Activated CD4-positive, alpha-beta T cell treated with anti-CD3 and anti-CD28 coated beads, Interleukin-2, amount 10 ng/mL, durations not matched to agents 7 days and 5 days (primary cell): ENCODE measurements at regions not wholly inside any gene's neighbourhood (a gene's known extent, or its start where the extent isn't known, plus 50 kb on each side); places are given as distances from the start of the nearest gene placed in this dataset.

Experiments used
- CTCF ChIA-PET: fragments of 350-600 bp; sonication (Branson Sonifier 250); formaldehyde crosslinking; loops from one replicate; lab custom pipeline; 2021; ENCODE audit warnings: antibody characterized with exemption; lab: Charles Lee
- POLR2A ChIA-PET: fragments of 350-600 bp; sonication (Branson Sonifier 250); formaldehyde crosslinking; loops from one replicate; lab custom pipeline; 2021; ENCODE audit warnings: antibody characterized with exemption; lab: Charles Lee
- DNase-seq: peaks from one replicate; pipeline ENCODE4 v3.0.0-alpha.2; 2020
- H3K27ac Mint-ChIP-seq: one replicate; pipeline ENCODE4 v1.8.0; 2021; ENCODE audit warnings: mild to moderate bottlenecking, moderate library complexity, mixed read lengths
- H3K27me3 Mint-ChIP-seq: one replicate; pipeline ENCODE4 v1.8.0; 2021; ENCODE audit warnings: mixed read lengths
- H3K36me3 Mint-ChIP-seq: one replicate; pipeline ENCODE4 v1.8.0; 2021; ENCODE audit warnings: low read depth, mixed read lengths
- H3K4me1 Mint-ChIP-seq: one replicate; pipeline ENCODE4 v1.8.0; 2021; ENCODE audit warnings: mixed read lengths
- H3K4me3 Mint-ChIP-seq: one replicate; pipeline ENCODE4 v1.8.0; 2021; ENCODE audit warnings: mild to moderate bottlenecking, moderate library complexity, mixed read lengths
- H3K9me3 Mint-ChIP-seq: one replicate; pipeline ENCODE4 v1.8.0; 2021; ENCODE audit warnings: mixed read lengths

- ChIA-PET POLR2A (no interaction called here), CTCF (no interaction called here)
- no peaks in the 10 kb centered on the region for H3K36me3 Mint-ChIP-seq
Observed at GRCh38 chr1:219460081-219460895, 152.6 kb downstream of the ZC3H11B start.

GRCh38 chr1:219459351-219460080, 153.4 kb downstream of the ZC3H11B start:
- H3K9me3 Mint-ChIP-seq = no peaks in the 10 kb centered on the region
- no peaks in the 10 kb centered on the region for H3K36me3 Mint-ChIP-seq
- H3K27ac Mint-ChIP-seq = no peak overlapping the region
- H3K4me3 Mint-ChIP-seq = no peak overlapping the region
- POLR2A ChIA-PET = no interaction called here
- H3K27me3 Mint-ChIP-seq = no peaks in the 10 kb centered on the region
- no peak for DNase-seq
- H3K4me1 Mint-ChIP-seq = peaks cover 2% of the 10 kb centered on the region
- CTCF ChIA-PET = no interaction called here

More at GRCh38 chr1:219460081-219460895, 152.6 kb downstream of the ZC3H11B start:
- no peak for DNase-seq
- no peak overlapping the region for H3K27ac Mint-ChIP-seq
- peaks cover 2% of the 10 kb centered on the region for H3K4me1 Mint-ChIP-seq
- H3K27me3 Mint-ChIP-seq = no peaks in the 10 kb centered on the region
- H3K9me3 Mint-ChIP-seq = no peaks in the 10 kb centered on the region
- H3K4me3 Mint-ChIP-seq = no peak overlapping the region

- POLR2A ChIA-PET = no interaction called here
- Mint-ChIP-seq H3K4me1 (no peaks in the 10 kb centered on the region), H3K27me3 (peaks cover 2% of the 10 kb centered on the region), H3K27ac (no peak overlapping the region), H3K36me3 (no peaks in the 10 kb centered on the region), H3K9me3 (no peaks in the 10 kb centered on the region), H3K4me3 (no peak overlapping the region)
- DNase-seq = no peak
- CTCF ChIA-PET = no interaction called here
Observed at GRCh38 chr1:219446288-219446687, 166.6 kb downstream of the ZC3H11B start.

- Mint-ChIP-seq H3K4me3 (no peak overlapping the region), H3K36me3 (no peaks in the 10 kb centered on the region), H3K4me1 (no peaks in the 10 kb centered on the region), H3K27me3 (peaks cover 2% of the 10 kb centered on the region), H3K9me3 (no peaks in the 10 kb centered on the region), H3K27ac (no peak overlapping the region)
- ChIA-PET CTCF (no interaction called here), POLR2A (no interaction called here)
- DNase-seq = no peak
Observed at GRCh38 chr1:219445864-219446263, 167.0 kb downstream of the ZC3H11B start.

GRCh38 chr1:219444474-219444873, 168.4 kb downstream of the ZC3H11B start:
- no peaks in the 10 kb centered on the region for H3K4me1 Mint-ChIP-seq
- H3K27me3 Mint-ChIP-seq = no peaks in the 10 kb centered on the region
- POLR2A ChIA-PET = no interaction called here
- CTCF ChIA-PET = interaction anchor here (0.6 kb wide), 1 partner anchor 69 kb away, joined by 3 read pairs; no protein-coding TSS in a partner anchor
- no peak for DNase-seq
- no peak overlapping the region for H3K4me3 Mint-ChIP-seq
- H3K36me3 Mint-ChIP-seq = no peaks in the 10 kb centered on the region
- no peaks in the 10 kb centered on the region for H3K9me3 Mint-ChIP-seq
- no peak overlapping the region for H3K27ac Mint-ChIP-seq

GRCh38 chr1:219443763-219444162, 169.1 kb downstream of the ZC3H11B start:
- CTCF ChIA-PET = interaction anchor here (0.6 to 0.7 kb wide), 2 partner anchors 14 to 70 kb away, joined by 3 read pairs; no protein-coding TSS in a partner anchor
- no peaks in the 10 kb centered on the region for H3K27me3 Mint-ChIP-seq
- DNase-seq = no peak
- H3K36me3 Mint-ChIP-seq = no peaks in the 10 kb centered on the region
- no peaks in the 10 kb centered on the region for H3K9me3 Mint-ChIP-seq
- H3K4me1 Mint-ChIP-seq = no peaks in the 10 kb centered on the region
- POLR2A ChIA-PET = no interaction called here
- H3K4me3 Mint-ChIP-seq = no peak overlapping the region
- no peak overlapping the region for H3K27ac Mint-ChIP-seq

- ChIA-PET CTCF (no interaction called here), POLR2A (no interaction called here)
- no peaks in the 10 kb centered on the region for H3K9me3 Mint-ChIP-seq
- H3K27ac Mint-ChIP-seq = no peak overlapping the region
- no peaks in the 10 kb centered on the region for H3K27me3 Mint-ChIP-seq
- H3K4me1 Mint-ChIP-seq = no peaks in the 10 kb centered on the region
- H3K4me3 Mint-ChIP-seq = no peak overlapping the region
- no peak for DNase-seq
- H3K36me3 Mint-ChIP-seq = no peaks in the 10 kb centered on the region
Observed at GRCh38 chr1:219442611-219443061, 170.3 kb downstream of the ZC3H11B start.

GRCh38 chr1:219441884-219442283, 171.0 kb downstream of the ZC3H11B start:
- Mint-ChIP-seq H3K36me3 (no peaks in the 10 kb centered on the region), H3K9me3 (no peaks in the 10 kb centered on the region), H3K27me3 (no peaks in the 10 kb centered on the region), H3K4me1 (no peaks in the 10 kb centered on the region), H3K27ac (no peak overlapping the region), H3K4me3 (no peak overlapping the region)
- ChIA-PET CTCF (no interaction called here), POLR2A (no interaction called here)
- DNase-seq = no peak

GRCh38 chr1:219439376-219439775, 173.5 kb downstream of the ZC3H11B start:
- Mint-ChIP-seq H3K27ac (no peak overlapping the region), H3K4me1 (no peaks in the 10 kb centered on the region), H3K36me3 (no peaks in the 10 kb centered on the region), H3K4me3 (no peak overlapping the region), H3K27me3 (no peaks in the 10 kb centered on the region), H3K9me3 (no peaks in the 10 kb centered on the region)
- ChIA-PET POLR2A (no interaction called here), CTCF (interaction anchor here (0.7 kb wide), 1 partner anchor 12 kb away, joined by 3 read pairs; no protein-coding TSS in a partner anchor)
- no peak for DNase-seq

GRCh38 chr1:219438386-219438785, 174.5 kb downstream of the ZC3H11B start:
- H3K27ac Mint-ChIP-seq = no peak overlapping the region
- no peaks in the 10 kb centered on the region for H3K36me3 Mint-ChIP-seq
- ChIA-PET CTCF (no interaction called here), POLR2A (no interaction called here)
- H3K9me3 Mint-ChIP-seq = no peaks in the 10 kb centered on the region
- H3K27me3 Mint-ChIP-seq = no peaks in the 10 kb centered on the region
- H3K4me3 Mint-ChIP-seq = no peak overlapping the region
- no peak for DNase-seq
- H3K4me1 Mint-ChIP-seq = no peaks in the 10 kb centered on the region

GRCh38 chr1:219434923-219435297, 178.0 kb downstream of the ZC3H11B start:
- ChIA-PET POLR2A (no interaction called here), CTCF (interaction anchor here (0.6 kb wide), 1 partner anchor 9 kb away, joined by 3 read pairs; no protein-coding TSS in a partner anchor)
- no peaks in the 10 kb centered on the region for H3K9me3 Mint-ChIP-seq
- H3K27me3 Mint-ChIP-seq = no peaks in the 10 kb centered on the region
- no peaks in the 10 kb centered on the region for H3K36me3 Mint-ChIP-seq
- H3K4me3 Mint-ChIP-seq = no peak overlapping the region
- no peak for DNase-seq
- H3K4me1 Mint-ChIP-seq = no peaks in the 10 kb centered on the region
- no peak overlapping the region for H3K27ac Mint-ChIP-seq

- no peaks in the 10 kb centered on the region for H3K27me3 Mint-ChIP-seq
- ChIA-PET CTCF (interaction anchor here (0.6 kb wide), 1 partner anchor 8 kb away, joined by 3 read pairs; no protein-coding TSS in a partner anchor), POLR2A (no interaction called here)
Observed at GRCh38 chr1:219434285-219434922, 178.5 kb downstream of the ZC3H11B start.

More at GRCh38 chr1:219434285-219434922, 178.5 kb downstream of the ZC3H11B start:
- no peak for DNase-seq
- Mint-ChIP-seq H3K4me1 (no peaks in the 10 kb centered on the region), H3K4me3 (no peak overlapping the region), H3K27ac (no peak overlapping the region), H3K36me3 (no peaks in the 10 kb centered on the region), H3K9me3 (no peaks in the 10 kb centered on the region)
